CD4-positive, alpha-beta T cell treated with Interferon gamma for 1 hour (primary cell): ENCODE measurements at regions not wholly inside any gene's neighbourhood (a gene's known extent, or its start where the extent isn't known, plus 50 kb on each side); places are given as distances from the start of the nearest gene placed in this dataset.
A peak's percentile ranks its signal among the peaks of the same experiment; 100 is the strongest.
"Not testable (repeated sequence)": the region's sequence is repeated elsewhere in the genome, so short reads cannot be mapped to it uniquely, and the experiment has no call there.

Experiments used
- DNase-seq: peaks from one replicate; pipeline ENCODE4 v3.0.0-alpha.2; 2020

- peak; percentile 7 for DNase-seq
Measured at GRCh38 chr22:21150863-21151262, 105.1 kb downstream of the LRRC74B start.

- DNase-seq, result not testable (repeated sequence)
Measured at GRCh38 chr22:21187841-21188240, 142.1 kb downstream of the LRRC74B start.

DNA sequence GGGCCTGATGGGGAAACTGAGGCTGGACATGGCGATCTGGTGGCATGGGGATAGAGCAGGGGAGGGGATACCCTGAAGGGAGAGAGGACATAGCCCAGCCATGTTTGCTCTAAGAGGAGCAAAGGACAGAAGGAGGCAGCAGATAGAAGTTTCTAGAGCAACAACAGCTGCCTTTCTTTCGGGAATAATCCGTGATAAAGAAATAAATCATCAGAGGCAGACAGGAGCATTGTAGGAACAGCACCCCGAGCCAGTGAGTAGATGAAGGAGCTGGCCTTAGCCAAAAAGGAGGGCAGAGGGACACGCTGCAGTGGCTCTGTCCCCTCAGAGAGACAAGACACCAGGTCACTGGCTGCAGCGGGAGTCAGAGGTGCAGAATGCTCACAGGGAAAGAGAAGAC, 166.3 kb downstream of the LRRC74B start:
- DNase-seq, result not testable (repeated sequence)

DNA sequence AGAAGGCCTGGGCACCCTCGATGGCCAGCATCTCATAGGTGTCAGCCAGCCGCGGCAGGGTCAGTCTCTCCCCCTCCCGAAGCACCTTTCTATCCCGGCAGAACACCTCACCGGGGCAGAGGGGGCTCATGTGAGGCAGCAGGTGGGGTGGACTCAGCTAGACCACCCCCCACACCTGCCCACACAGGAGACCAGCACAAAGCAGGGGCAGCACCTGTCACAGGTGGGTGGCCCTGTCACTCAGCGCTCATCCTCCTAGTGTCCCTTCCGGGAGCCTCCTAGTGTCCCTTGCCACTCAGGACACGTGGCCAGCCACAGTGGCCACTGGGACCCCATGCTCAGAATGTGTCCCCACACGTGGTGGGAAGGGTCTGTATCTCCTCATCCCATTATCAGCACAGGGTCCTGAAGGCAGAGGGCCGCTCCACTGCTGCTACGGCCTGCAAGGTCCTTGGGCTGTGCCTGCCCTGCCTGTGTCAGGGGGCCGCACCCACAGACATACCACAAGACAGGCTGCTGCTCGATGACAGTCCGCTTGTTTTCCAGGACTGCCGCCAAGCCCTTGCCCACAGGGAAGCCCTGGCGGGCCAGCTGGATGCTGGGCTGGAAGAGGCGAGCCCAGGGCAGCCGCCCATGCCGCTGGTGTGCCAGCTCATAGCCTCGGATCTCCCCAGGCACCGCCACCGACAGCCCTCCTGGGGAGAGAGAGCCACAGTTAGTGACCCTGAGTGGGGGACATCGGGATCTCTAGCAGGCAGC, 167.4 kb upstream of the RIMBP3B start:
- not testable (repeated sequence) for DNase-seq

GRCh38 chr22:21224900-21225299, 158.7 kb upstream of the RIMBP3B start:
- not testable (repeated sequence) for DNase-seq

DNA sequence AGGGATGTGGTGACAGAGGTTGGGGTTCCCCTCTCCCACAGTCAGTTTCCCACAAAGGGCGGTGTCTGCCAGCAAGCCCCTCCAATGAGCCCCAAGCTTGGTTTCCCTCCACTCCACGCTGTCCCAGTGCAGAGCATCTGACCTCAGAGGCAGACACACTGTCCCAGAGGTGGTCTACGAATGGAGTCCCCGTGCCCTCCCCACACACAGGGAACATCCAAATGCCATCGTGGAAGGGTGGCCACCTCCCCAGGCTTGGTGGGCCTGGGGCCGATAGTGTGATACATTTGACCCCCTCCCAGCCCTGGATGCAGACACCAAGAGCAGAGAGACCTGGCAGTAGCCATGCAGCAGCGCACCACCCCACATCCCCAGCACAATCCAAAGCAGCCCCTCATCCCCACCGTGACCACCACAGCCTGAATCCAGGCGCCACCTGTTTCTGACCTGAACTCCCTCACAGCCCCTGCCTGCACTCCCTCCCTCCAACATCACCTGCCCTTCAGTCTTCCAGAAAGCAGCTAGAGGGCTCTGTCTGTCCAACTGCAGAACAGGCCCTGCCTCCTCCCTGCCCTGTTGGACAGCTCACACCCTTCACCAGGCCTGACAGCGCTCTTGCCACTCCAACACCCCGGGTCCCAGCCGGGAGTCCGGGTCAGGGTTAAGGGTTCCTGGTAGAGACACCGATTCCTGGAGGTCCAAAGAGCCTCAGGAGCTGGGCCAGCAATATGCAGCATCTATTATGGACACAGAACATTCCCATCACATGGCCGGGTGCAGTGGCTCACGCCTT, 156.5 kb upstream of the RIMBP3B start:
- not testable (repeated sequence) for DNase-seq

- not testable (repeated sequence) for DNase-seq
Measured at GRCh38 chr22:21251435-21251834, 132.1 kb upstream of the RIMBP3B start.

GRCh38 chr22:21282646-21283045, 100.9 kb upstream of the RIMBP3B start:
- not testable (repeated sequence) for DNase-seq

- not testable (repeated sequence) for DNase-seq
Measured at GRCh38 chr22:21293702-21294101, 89.8 kb upstream of the RIMBP3B start.

- not testable (repeated sequence) for DNase-seq
Measured at GRCh38 chr22:21327629-21328028, 55.9 kb upstream of the RIMBP3B start.
